Keratinocyte (primary cell): ENCODE measurements at regions not wholly inside any gene's neighbourhood (a gene's known extent, or its start where the extent isn't known, plus 50 kb on each side); places are given as distances from the start of the nearest gene placed in this dataset.

ENCODE experiments used
- EZH2 ChIP-seq: IDR thresholded peaks from one replicate; pipeline ENCODE4 v1.6.1; 2012; ENCODE audit warnings: inconsistent platforms, mild to moderate bottlenecking, low read length, moderate library complexity
- TF ChIP-seq, protein P1 (sequence below), 3 experiments: IDR thresholded peaks in 1 of 3; conservative IDR thresholded peaks in 1 of 3; optimal IDR thresholded peaks in 1 of 3; 2 replicates in 2 of 3; 3 replicates in 1 of 3; pipeline versions ENCODE3 to v1.5.1; 2011; ENCODE audit warnings: low read length in 3 of 3, mild to moderate bottlenecking in 3 of 3, moderate library complexity in 2 of 3, control low read depth in 1 of 3, inconsistent platforms in 1 of 3; ENCODE audit not compliant: insufficient read depth in 2 of 3; ENCODE audit errors: extremely low read depth in 1 of 3

DNA sequence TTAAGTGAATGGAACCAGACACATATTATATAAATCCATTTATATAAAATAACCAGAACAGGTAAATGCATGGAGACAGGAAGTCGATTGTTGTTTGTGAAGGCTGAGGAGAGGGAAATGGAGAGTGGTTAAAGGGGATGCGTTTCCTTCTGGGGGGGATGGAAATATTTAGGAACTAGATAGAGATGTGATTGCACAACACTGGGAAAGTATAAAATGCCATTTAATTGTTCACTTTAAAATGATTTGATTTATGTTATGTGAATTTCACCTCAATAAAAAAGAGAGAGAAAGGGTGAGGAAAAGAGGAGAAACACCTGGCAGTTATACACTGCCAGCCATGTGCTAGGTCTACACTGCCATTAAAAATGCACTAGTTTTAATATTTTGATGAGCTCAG is 312.6 kb downstream of the CD83 start:
- TF ChIP-seq, protein P1, sequence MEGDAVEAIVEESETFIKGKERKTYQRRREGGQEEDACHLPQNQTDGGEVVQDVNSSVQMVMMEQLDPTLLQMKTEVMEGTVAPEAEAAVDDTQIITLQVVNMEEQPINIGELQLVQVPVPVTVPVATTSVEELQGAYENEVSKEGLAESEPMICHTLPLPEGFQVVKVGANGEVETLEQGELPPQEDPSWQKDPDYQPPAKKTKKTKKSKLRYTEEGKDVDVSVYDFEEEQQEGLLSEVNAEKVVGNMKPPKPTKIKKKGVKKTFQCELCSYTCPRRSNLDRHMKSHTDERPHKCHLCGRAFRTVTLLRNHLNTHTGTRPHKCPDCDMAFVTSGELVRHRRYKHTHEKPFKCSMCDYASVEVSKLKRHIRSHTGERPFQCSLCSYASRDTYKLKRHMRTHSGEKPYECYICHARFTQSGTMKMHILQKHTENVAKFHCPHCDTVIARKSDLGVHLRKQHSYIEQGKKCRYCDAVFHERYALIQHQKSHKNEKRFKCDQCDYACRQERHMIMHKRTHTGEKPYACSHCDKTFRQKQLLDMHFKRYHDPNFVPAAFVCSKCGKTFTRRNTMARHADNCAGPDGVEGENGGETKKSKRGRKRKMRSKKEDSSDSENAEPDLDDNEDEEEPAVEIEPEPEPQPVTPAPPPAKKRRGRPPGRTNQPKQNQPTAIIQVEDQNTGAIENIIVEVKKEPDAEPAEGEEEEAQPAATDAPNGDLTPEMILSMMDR (optimal IDR thresholded peaks at IDR 0.05 in 1 of 3, IDR thresholded peaks at IDR 0.05 in 1 of 3, conservative IDR thresholded peaks at IDR 0.05 in 1 of 3; ENCODE audit: extremely low read depth in 1 of 3, insufficient read depth in 2 of 3, low read length in 3 of 3): no peak
- TF ChIP-seq EZH2: no peak
